IPS-NIHi7 (cell line): ENCODE measurements at regions not wholly inside any gene's neighbourhood (a gene's known extent, or its start where the extent isn't known, plus 50 kb on each side); places are given as distances from the start of the nearest gene placed in this dataset.

Source experiments
- DNase-seq: peaks from one replicate; pipeline ENCODE4 v3.0.0; 2012; ENCODE audit warnings: mixed read lengths; ENCODE audit errors: extremely low spot score

DNA sequence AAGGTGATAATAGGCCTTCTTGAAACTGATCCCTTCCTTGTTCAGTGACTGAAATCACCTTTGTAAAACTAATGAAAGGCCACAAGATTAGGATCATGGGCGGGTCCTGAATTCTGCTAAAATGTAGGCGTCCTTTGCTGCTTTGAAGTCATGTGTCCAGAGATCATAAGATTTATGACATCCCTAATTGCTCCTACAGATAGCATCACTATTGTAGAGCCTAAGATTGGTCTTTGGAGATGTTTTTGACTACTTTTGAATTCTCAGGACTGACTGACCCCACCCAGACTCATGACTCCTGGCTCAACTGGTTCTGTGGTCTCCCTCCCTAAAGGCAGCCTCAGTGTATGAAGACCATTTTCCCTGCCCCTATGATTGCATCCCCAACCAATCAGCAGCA is 322.6 kb upstream of the SEMA3D start:
- DNase-seq, result no peak

DNA sequence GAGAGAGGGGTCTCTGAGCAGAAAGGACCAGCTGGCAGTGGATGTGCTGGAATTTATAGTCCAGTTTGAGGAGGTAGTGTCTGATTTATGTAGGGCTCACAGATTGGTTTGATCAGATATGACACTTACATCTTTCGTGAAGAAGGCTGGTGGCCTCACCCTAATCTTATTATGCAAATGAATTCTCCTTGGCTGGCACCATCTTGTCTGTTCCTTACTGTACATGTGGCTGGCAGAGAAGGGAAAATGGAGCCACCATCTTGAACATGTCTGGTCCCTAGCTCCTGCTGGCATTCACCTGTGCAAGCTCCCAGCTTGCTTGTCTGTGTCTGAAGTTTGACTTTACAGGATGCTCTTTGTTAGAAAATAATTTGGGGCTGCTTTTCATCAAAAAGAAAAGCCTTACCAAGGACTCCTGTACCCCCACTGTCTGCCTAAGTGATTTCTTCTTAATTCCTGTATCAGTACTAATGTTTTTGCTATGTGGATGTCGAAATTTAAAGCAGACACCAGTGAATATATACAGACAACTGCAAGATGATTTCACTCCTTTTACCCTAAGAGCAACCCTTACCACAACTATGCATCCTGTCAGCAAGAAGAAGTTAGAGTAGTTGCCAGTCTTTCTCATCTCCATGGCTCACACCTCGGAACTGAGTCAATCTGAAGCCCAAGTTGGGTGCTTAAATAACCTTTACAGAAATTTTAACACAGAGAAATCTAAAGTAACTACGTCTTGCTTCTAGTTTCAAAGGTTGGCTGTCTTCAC is 322.0 kb upstream of the SEMA3D start:
- no peak for DNase-seq

DNA sequence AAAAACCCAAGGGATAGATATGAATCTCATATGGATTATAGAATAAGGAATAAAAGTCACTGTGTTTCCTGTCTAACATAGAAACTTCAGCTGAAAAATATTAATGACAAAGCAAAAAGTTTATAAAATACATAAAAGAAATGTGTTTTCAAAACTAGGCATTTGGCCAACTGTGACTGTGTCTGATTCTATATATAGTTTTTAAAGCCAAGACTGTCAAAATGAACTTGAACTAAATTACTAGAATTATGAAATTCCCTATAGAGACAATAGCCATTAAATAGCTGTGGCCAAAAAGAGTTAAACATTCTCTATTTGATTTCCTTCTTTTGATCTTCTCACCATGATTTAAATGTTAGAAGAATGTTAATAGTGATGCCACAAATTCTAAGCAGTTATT is 311.2 kb upstream of the SEMA3D start:
- DNase-seq, result no peak

- no peak for DNase-seq
These were observed 302.6 kb upstream of the SEMA3D start for GRCh38 chr7:85489498-85489897.

DNA sequence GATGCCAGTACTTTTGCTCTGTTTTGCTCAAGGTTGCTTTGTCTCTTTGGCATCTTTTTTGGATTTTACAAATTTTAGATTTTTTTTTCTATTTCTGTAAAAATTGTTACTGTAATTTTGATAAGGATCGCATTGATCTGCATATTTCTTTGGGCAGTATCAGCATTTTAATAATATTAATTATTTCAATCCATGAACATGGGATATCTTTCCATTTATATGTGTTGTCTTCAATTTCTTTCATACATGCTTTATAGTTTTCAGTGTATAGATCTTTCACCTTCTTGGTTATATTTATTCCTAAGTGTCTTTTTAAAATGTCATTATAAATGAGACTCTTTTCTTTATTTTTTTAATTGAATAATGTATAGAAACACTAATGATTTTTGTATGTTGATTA is 301.6 kb upstream of the SEMA3D start:
- no peak for DNase-seq

GRCh38 chr7:85483177-85483576 is 296.3 kb upstream of the SEMA3D start:
- DNase-seq, result no peak

DNA sequence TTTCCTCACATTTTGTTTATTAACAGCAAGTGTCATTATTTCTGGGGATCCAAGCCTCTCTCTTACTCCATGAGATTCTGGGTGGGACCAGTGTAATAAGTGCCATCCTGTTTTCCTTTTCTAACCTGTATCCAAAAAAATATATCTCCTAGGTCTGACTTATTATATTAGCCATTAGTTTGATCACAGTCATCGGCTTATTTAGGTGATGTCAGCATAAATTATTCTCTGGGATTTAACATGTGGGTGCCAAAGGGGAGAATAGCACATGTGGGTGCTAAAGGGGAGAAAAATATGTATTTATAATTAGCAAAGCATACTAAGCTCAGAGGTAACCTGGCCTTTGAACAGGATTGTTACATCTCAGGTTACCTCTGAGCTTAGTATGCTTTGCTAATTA is 293.8 kb upstream of the SEMA3D start:
- DNase-seq, result no peak

- DNase-seq, result no peak
These were observed 293.2 kb upstream of the SEMA3D start for GRCh38 chr7:85479918-85480643.

GRCh38 chr7:85478530-85478929 is 291.7 kb upstream of the SEMA3D start:
- no peak for DNase-seq

DNA sequence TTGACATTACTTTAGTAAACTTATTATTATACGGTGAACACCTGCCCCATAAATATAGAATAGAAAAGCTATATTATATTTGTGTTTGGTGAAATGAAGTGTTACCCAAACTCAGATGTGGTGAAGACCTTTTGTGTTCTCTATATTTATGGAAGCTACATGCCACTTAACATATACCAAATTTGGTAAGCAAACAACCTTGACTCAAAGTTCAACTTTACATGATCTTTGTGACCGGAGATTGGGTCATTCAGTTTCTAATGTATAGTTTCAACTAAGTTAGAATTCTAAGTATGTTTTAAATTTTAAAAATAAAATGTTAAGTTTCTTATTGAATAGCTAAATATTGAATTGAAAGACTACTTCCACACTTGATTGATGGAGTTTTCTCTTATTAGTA is 288.6 kb upstream of the SEMA3D start:
- DNase-seq, result no peak

DNA sequence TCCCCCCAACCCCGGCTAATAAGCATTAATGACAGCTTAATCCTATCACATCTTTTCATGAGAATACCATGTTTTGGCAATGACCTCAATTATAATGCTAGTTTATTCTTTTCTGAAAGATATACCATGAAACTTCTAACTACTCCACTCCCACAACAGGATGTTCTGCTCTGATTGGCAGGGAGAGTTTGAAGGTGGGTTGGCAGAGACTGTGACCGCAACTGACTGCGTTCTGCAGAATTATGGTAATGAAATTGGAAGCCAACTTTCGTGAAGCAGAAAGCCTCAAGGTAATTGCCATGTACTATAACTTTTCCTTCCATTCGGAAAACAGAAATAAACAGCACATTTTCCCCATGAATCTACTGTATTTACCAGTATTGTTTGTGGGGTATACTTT is 288.2 kb upstream of the SEMA3D start:
- DNase-seq, result no peak

DNA sequence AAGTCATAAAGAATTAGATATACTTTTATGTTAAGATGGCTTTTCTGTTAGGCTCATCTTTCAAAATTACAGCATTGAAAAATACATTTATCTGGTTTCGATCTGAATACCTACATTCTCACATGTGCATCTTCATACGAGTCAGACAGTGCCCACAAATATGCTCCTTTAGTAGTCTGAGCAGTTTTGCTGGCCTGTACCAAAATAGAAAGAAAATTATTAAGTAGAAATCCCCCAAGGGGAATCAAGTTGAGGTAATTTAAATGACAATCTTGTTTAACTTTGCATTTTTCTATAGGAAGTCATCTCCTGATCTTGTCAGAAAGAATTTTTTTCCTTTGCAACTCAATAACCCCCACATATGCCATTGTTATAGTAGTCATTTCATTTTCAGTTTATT is 287.4 kb upstream of the SEMA3D start:
- DNase-seq, result no peak

DNA sequence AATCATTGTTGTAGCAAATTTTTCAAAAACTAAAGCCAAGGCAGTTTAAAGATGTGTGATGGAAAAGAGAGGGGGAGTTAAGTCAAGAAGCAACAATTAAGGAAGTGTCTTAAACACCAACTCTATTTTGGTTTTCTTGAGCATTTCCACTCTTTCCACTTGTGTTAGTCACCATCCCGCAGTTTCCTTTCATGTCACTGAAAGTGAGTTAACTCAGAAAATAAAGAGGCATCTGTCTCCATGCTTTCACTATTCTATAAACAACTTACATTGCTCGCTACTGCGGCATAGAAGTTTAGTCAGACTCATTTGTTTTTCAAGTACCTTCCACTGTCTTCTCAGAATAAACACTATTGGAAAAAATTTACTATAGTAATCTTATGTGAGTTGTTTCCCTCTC is 284.9 kb upstream of the SEMA3D start:
- DNase-seq, result no peak

DNA sequence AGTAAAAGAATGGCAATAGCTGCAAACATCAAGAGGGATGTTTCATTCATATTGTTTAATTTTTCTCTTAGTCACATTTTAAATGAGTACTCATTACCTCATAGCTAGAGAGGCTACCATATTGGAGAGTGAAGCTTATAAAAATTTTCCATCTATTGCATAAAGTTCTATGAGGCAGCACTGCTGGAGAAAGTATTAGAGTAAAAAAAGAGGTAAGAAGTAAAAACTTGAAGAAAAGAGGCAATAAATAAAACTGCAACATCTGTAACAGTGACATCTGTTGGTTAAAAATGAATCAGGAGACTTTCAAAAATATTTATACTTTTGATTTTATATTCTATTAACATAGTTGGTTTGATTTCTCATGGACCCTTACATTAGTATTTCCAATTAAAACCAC is 284.5 kb upstream of the SEMA3D start:
- no peak for DNase-seq

DNA sequence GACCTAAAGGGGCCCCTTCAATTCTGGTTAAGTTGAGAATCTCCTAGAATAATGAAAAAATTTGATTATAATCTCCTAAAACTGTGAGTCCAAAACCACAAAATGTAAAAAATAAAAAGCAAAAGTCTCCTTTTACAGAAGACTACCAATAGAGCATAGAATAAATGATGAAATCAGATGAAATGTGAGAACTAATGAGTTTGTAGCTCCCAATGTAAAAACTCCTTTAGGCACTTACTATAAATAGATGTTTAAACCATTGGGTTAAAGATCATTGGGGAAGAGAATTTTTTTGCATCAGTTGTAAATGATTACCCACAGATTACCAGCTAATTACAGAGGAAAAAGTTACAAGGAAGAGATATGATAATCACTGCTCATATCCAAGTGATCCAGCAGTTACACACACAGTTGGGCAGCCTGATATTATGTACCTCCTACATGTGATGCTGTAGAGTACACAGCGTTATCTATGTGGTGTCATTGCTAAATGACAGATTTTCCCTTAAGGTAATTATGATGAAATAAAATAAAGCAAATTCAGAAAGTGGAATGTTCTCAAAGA is 282.7 kb upstream of the SEMA3D start:
- no peak for DNase-seq

DNA sequence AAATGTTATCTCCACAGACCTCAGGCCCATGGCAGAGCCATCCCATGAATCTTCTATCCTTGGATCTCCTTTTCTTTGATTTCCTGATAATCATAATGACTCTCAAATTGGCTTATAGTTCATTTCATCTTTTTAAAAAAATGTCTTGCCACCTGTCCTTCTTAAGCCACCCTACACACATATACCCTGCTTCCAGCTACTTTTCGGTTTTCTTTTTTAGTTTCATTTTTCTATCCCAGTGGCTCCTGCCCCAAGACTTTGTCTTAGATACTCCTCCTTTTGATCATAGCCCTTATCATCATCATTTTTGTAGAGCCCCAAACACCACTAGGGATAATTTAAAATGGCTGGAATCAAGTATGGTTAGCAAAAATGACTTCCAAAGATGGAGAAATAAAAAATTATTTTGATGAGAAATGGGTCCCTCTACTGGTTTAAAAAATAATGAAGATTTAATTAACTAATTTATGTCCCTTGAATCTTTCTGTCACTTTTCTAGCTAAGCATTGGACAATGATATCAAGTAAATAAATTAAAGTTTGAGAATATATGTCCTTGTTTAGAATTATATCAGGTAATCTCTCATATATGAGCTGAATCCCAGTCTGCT is 277.3 kb upstream of the SEMA3D start:
- no peak for DNase-seq

DNA sequence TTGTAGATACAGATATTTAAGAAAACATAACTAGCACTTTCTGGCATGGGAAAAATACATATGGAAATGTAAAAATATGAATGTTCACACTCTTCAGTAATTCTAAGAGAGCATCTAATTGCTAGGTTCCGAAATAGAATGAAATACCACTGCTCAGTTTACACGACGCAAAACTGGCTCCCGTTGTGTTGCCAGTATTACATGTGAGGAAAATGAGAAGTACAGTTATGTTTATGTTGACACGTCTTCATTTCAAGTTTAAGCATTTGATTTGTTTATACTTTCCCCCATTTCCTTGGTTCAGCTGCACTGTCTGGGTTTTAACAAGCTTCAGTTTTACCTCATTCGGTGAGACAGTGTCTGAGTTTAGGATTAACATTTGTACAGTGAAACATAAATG is 275.8 kb upstream of the SEMA3D start:
- DNase-seq, result no peak

GRCh38 chr7:85457911-85458310 is 271.1 kb upstream of the SEMA3D start:
- peak; percentile 7 for DNase-seq

DNA sequence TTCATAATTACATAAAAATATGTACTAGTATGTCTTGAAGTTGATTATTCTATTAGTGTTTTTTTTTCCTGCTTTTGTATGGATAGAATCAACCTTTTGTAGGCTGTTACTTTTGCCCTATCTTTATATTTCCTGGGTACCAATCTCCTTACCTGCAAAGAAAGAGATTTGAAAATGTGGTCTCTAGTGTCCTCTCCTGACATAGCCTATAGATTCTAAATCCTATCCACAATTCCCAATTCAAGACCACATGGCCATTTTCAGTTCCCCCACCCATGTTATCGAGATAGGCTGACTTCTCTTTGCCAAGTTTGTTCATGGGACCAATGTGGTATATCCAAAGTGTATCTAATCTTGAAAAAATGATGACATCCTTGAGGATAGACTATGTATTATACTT is 269.4 kb upstream of the SEMA3D start:
- DNase-seq, result no peak

DNA sequence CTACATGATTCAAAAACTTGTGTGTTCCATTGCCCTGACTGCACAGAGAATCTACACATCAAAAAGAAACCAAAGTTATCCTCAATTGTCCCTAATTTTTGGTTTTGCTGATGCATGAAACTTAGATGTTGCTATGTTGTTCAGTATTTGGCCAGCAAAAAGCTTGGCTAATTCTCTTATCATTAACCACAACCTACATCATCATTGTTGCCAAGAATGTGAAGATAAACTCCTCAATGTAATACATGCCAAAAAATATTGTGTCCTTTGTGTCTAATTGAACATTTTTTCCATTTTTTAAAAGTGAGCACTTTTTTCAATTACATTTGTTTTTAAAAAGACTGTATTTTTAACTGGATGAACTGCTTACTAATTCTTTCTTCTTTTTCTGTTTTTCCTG is 268.0 kb upstream of the SEMA3D start:
- DNase-seq, result no peak

DNA sequence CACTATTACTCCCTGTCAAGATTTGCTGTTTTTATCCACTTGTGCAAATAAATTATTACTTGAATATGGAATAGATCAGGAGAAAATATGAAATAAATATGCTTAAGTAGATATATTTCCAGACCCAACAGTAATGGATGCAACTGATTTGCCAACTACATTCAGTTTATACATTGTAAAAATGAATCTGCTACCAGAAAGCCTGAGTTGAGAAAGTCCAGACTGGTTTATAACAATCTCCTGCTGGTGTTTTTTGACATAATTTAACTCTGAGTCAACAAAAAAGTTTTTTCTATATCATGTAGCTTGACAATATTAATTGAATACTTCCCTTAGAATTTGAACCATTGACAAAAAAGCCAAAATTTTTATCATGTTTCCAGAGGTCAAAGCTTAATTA is 265.8 kb upstream of the SEMA3D start:
- DNase-seq, result no peak

DNA sequence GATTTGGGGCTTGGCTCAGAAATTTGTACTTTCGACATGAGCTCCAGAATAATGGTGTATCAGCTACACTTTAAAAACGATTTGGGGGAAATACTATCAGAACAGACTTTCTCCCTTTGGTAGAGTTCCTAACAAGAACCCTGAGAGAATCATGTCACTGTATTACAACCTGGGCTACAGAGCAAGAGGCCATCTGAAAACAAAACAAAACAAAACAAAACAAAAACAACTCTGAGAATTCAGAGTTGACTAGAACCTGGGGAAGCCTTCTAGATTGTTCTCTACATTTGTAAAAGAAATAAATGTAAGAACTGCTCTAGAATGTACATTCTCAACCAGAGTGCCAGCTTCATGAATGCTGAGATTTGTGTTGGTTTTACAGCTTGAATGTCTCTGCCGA is 262.6 kb upstream of the SEMA3D start:
- no peak for DNase-seq

- no peak for DNase-seq
These were observed 260.1 kb upstream of the SEMA3D start for GRCh38 chr7:85447004-85447403.
